ENCODE measurements at regions not wholly inside any gene's neighbourhood (a gene's known extent, or its start where the extent isn't known, plus 50 kb on each side); places are given as distances from the start of the nearest gene placed in this dataset.

DNA sequence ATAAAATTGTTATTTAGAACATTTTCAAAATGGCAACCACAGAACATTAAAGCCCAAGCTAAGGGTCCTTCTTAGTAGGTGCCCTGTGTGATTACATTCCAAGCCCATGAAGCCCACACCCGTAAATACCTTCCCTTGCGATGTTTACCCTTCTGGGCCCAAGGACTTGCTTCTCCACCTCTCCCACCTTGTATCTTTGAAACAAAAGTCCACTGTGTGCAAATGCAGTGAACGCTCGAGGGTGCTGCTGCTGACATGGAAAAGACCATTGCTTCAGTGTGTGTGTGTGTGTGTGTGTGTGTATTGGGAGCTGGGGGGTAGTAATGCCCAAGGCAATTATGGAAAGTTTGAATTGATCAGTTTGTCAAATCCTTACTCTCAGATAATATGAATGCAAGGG lies 298.1 kb downstream of the TGFB2 start:
- no peak for DNase-seq

DNA sequence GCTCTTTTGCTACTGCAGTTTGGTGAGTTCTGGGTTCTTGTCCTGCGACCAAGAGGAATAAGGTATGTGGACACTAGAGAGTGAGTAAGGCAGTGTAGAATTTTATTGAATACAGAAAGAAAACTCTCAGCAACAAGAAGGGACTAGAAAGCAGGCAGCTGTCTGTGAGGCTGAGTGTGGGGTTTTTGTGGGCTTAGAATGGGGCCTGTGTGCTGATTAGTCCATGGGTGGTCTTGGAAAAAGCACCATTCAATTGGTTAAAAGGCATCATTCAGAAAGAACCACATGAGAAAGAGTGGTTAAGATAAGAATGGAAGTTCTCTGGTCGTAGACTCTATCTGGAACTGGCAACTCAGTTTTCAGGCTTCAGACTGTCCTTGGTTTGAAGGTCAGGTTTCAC lies 298.8 kb downstream of the TGFB2 start:
- DNase-seq, result no peak

DNA sequence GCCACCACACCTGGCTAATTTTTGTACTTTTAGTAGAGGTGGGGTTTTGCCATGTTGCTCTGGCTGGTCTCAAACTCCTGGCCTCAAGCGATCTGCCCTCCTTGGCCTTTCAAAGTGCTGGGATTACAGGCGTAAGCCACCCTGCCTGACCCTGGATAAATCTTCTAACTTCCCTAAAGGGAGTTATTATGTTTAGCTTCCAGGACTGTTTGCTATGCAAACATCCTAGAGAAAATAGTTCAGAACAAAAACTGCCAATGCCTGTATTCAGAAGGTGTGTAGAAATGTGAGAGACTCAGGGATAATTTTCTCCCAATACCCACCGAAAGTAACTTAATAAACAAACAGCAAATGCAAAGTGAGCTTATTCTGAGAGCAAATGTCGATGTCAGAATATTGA lies 301.2 kb downstream of the TGFB2 start:
- DNase-seq, result no peak

DNA sequence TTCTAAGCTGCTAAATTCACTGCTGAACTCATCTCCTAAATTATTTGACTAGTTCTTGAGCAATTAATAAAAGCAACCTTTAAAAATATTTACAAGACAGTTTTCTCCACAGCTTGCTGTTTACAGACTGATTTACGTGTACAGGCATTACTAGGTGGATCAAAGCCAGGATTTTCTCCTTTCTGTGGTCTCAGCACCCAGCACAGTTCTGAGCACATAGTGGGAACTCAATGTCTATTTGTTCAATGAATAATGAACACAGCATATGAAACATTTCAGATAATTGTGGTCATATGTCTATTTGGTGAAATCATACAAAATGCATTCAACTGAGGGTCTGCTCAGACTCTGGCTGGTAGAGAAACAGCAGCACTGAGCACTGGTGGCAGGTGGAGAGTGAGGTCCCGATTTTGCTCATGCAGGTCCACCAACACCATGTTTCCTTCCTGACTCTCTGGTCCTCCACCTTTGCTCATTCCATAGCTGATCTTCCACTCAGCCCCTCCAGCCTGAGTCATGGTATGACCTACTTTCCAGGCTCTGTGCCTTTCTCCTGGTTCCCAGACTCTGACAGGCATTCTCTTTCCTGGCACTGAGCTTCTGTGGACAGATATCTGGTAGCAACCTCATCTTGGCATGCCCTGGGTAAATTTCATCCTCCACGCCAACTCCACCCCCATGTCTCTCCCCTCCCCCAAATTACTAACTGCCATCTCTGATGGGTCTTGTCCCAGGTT lies 311.3 kb downstream of the TGFB2 start:
- DNase-seq, result no peak

DNA sequence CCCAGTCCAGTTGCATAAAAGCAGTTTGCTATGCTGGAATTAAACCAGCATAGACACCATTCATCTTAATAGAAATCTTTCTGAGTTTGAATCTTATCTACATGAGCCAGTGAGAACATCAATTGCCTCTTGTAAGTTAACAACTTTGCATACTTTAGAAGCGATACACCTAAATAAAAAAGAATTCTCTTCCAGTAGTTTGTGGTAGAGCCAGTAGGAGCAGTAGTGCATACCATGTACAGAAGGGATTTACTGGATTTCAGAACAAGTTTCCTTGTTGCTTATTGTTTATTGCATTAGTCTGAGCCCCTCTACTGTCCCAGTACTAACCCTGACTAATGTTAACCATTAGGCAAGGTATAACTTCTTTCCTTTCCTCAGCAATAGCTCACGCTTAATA lies 313.1 kb downstream of the TGFB2 start:
- no peak for DNase-seq

DNA sequence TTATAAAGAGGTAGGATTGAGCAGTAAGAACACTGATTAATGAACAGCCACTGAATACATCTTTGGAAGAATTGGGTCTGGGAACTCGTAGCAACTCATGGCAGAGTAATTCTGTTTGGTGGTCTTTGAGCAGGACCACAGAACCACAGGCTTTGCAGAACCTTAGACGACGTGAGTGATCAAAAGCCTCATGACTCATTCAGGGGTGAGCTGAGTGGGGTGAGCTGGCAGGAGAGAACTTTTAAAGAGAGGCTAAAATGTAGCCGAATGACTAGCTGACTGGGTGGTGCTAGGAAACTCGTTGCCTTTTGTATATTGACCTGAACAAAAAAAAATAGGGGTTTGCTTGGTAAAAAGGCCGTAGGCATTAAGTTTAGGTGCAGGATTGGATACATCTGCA lies 313.8 kb downstream of the TGFB2 start:
- no peak for DNase-seq

DNA sequence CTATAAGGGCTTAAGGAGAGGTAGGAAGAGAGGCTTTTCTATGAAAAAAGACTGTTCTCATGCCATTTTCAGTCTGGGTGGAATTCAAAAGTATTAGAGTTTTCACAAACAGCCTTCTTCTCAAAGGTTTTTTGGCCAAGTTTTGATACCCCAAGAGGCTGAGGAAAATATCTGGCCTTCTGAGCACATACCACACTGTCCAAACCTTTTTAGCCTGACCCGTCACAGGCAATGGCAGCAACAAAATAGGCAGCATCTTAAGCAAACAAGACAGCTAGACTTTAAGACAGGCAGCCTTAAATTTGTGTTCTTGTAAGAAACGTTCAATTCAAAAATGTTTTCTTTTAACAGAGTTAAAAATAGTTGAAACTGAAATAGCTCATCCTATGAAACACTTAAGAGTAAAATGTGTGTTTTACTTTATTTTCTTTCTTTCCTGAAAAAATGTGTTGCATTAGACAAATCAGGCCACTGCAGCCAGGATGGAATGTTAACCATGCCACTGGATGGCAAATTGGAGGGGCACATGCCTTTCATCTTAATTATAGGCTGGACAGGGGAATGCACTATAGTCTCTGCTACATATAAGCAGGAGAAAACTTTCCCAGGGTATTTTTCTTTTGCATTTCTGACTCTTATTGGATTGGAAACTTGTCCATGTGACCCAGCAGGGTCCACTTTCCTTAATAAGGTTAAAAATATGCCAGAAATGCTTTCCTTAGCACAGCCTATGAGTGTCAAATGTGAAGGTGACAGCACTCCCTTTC lies 315.0 kb downstream of the TGFB2 start:
- no peak for DNase-seq

DNA sequence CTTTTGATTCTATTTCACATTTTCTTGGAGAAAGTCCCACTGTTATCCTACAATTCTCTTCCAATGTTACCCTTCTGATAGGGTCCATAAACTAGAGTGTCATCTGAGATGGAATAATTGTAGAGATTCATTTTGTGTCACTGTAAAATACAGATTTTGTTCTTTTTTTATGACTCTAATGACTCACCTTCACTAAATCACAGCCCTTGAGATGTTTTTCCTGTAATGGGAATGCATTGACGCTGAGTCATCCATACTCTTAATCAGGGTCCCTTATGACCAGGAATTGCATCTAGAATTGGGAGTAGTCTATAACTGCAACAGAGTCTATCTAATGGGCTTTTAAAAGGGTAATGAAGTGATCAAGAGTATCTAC lies 315.5 kb downstream of the TGFB2 start:
- DNase-seq, result no peak

DNA sequence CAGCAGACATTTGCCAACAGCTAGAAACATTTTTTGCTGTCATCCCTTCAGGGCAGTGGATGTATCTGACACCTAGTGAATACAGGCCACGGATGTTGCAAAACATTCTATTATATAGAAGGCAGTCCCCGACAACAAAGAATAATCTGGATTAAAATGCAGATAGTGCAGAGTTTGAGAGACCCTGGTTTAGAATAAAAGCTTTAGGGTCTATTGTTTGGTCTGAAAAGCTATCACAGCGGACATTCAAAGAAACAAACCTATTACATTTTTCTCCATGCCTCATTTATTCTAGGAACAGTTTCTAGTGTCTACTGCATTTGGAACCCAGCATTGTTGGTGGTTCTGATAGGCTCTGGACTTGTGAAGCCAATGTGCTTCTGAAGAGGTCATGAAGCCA lies 316.3 kb downstream of the TGFB2 start:
- no peak for DNase-seq

DNA sequence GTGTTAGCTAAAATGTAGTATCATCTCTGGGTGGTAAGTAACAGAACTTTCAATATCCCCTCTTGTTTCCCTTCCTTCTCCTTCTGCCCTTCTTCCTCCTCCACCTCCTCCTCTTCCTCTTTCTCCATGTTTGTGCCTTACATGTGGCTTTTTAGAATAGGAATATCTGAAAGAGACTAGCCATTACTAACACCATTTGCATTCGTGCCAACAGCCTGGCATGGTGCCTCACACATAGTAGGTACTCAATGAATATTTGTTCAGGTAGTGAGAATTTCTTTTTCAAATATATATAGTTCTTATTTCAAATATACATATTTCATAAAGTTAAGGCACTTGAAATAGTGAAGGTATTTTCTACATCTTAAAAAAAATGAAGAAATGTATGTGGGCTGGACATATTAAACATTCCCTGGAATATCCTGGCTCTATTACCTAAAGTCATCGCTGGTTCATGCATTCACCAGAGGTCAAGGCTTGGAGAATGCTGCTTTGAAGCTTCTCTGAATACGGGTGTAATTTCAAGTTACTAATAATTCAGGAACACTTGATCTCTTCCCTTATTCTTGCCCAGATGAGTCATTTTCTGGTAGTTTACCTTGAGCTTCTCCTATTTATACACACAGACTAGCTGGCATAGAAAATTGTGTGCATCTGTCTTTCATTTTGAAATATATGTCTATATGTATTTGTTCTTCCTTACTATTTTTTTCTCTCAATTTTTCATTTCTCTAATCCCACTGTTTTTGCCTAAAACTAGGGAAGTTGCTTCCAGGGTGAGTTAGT lies 319.4 kb downstream of the TGFB2 start:
- DNase-seq, result no peak

DNA sequence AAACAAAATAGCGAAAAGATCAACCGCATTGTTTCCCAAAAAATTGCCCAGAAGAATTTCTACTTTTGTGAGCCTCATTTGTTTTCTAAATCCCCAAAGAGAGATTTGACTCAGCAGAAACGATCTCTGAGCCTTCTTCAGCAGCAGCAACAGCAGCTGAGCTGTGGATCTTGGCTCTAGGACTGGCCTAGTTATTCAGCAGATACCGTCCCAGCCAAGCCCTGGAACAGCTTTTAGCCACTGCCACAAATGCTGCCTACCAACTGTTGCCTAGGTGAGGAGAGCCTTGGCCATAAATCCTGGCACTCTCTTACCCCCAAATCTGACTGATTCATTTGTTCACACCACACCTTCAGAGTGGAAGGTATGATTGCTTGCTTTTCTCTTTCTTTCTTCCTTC lies 320.1 kb downstream of the TGFB2 start:
- no peak for DNase-seq

DNA sequence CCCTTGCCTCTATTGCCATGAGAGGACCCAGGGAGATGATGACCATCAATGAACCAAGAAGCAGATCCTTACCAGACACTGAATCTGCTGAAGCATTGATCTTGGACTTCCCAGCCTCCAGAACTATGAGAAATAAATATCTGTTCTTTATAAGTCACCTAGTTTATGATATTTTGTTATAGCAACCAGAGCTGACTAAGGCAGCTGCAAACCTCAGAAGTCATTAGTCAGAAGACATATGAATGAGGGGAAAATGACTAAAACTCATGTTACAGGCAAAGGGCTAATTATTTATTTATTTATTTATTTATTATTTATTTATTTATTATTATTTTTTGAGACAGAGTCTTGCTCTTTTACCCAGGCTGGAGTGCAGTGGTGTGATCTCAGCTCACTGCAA lies 321.1 kb downstream of the TGFB2 start:
- DNase-seq, result no peak

DNA sequence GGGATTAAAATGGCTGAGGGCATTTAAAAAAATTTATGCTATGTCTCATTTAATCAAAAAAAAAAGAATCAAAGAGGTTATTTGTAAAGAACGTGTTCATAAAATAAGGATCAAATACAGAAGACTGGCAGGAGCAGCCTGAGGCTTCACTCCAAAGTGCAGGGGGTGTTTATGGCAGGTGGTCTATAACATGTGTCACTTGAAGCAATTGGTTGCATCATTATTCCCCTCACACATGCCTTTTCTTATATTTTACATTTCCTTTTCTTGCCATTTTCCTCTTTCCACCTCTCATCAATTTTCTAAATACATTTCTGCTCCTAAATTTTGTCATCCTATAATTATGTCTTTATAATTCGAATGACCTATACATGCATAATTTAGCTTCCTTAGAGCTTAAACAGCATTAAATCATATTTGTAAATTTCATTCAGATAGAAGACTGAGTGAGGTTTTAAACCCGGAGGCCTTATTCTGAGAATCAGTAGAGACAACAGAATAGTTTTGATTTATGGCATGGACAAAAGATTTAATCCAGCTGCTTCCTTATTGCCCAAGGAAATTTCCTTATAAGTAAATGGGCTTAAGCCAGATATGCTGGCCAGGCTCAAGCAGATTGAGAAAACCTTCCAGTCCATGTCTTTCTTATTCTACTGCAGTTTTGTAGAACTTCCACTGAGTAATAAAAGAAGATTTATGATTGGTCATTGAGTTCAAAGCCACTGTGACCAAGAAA lies 322.8 kb downstream of the TGFB2 start:
- no peak for DNase-seq

DNA sequence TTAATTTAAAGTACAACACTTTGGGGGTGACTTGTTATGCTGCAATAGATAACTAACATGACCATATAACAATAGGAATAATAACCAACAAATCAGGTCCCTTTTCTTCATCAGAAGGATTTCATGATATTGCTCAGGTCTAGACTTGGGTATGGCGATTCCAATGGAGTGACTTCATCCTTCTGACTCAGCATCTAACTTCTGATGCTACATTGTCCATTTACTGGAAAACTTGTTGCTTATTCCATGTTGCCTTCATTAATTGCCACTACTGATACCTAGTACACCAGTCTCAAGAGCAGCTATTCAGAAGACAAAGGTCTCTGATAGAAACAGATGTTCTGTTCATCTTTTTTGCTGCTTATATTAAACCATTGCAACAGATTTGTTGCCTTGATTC lies 324.3 kb downstream of the TGFB2 start:
- no peak for DNase-seq

DNA sequence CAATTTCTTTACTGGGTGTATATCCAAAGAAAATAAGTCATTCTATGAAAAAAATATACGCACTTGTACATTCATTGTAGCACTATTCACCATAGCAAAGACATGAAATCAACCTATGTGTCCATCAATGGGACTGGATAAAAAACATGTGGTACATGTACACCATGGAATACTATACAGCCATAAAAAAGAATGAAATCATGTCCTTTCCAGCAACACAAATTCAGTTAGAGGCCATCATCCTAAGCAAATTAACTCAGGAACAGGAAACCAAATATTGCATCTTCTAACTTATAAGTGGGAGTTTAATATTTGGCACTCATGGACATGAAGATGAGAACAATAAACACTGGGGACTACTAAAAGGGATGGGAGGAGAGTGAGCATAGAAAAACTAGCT lies 325.7 kb downstream of the TGFB2 start:
- no peak for DNase-seq

DNA sequence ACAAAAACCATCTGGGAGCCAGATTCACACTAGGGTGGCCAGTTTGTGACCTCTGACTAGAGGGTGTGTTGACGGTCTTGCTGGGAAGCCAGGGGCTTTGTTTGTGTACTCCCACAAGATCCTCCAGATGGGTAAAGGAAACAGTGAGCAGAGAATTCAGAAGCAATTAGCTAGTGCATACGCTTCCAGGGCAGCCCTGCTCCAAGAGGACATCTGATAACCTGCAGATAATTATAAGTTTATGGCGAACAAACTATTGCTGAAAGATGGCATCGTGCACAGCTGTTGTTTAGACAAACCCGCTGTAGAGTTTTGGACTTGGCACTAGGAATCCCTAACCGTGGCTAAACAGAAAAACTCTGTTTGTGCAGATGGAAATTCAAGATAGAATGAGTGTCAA lies 326.4 kb downstream of the TGFB2 start:
- DNase-seq, result no peak

DNA sequence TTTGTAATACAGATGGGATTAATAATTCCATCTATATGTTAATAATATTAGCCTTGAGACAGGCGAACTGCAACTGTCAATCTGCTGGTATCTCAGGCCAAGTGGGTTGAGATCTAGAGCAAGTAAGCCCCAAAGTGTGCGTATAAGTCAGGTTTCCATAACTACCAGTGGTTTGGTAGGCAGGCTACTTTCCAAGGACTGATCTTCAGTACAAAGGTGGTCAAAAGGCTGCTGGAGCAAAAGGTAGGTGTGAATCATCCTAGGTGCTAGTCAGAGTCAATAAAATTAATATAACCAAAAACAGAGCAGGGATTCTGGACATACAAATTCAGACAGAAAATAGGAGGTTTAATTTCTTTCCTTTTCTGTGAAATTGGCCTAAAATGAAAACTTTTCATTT lies 328.0 kb downstream of the TGFB2 start:
- no peak for DNase-seq

DNA sequence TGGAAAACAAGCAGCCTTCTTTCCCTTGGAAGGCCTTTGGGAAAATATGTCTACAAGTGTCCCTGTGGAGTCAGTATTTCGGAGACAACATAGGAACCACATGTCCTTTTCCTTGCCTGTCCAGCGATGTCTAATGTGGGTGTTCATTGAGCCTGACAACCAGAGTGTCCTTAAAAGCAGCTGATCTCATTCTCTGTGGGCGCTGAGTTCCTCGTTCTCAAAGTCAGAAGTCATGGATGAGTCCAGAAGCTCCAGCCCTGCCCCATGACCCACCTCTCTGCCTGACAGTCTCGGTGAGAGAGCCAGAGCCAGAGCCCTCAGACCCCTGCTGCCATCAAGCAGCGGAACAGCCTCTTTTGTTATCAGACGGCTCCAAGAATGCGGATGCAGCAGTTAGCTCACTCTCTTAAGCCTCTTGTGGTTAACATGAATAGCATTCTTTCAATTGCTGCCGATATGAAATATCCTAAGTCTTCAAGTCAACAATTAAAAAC lies 329.2 kb downstream of the TGFB2 start:
- no peak for DNase-seq

DNA sequence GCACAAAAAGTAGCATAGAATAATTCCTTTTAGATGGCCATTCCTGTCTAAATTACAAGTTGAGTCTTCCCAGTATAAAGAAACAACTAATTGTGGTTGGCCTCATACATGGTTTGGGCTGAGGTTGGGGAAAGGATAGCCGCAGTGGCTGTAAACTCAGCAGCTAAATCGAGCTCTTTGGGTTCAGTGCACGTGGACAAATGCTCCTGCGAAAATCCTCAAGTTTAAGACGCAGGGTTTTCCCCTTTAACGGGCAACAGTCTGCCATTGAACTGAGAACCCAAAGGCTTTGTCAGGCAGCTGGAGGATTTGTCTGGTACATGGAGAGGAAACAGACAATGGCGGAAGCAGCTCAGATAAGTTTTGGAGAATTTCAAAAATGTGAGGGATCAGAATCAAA lies 331.9 kb downstream of the TGFB2 start:
- DNase-seq, result no peak

DNA sequence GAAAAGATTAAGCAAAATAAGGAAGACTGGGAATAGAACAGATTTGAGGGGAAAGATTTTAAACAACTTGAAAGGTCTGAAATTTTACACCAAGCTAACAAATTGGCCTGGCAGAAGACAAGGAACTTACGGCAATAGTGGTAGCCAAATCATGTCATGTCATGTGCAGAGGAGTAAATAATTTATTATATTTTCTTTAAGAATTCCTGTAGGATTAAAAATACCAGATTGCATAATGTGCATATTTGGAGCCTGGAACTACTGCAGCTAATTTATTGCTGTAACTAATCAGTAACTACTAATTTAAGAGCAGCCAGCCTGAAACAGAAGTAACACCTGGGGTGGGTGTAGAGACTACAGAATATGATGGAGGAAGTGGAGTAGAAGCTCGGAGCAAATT lies 334.3 kb downstream of the TGFB2 start:
- DNase-seq, result no peak

DNA sequence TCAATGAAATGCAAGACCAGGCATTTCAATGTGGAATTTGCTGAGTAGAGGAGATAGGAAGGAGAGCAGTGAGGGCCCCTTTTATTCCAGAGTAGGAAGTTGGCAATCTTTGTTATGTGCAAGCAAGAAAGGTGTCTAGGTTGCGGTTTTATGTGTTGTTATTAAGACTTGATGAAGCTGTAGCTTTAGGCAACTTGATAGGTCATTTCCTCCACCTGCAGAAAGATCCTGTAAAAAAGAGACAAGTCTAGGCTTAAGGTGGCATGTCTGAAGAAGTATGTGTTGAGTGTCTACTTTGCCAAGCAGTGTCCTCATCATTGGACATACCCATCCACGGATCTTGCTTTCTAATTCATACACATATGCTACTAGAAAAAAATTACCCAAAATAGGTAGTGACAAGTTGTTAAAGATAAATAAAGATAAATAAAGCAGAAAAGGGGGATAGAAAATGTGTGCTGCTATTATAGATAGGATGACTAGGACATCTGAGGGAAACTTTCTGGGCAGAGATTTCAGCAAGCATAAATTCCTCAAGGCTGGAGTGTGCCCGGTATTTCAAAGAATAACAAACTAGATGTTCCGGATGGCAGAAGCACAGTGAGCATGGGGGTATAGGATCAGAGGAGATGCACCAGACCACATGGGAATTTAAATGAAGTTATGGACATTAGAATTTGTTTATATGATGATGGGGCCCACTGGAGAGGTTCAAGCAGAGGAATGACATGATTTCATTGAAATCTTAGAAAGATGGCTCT lies 335.0 kb downstream of the TGFB2 start:
- DNase-seq, result no peak

DNA sequence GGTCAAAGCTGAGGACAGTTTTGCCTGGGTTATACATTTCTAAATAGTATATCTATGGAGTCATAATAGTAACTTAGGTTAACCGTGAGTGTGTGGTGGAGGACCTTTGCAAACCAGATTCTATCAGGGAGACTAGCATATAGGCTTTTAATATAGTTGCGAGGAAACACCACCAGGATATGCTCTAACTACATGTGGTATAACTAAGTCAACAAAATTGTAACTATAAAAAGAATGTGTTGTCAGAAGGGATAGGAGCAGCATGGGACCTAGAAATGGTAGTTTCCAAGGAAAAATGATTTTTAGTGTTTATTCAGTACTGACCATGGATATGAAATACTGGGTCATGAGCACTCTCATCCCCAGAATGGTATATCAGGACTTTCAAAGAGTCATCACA lies 338.1 kb downstream of the TGFB2 start:
- DNase-seq, result no peak
